Stimulated activated CD4-positive, alpha-beta T cell treated with anti-CD3 and anti-CD28 coated beads, Interleukin-12 subunit alpha, Interleukin-12 subunit beta, amount 100 ng/mL, for 48 hours (primary cell): ENCODE measurements at regions not wholly inside any gene's neighbourhood (a gene's known extent, or its start where the extent isn't known, plus 50 kb on each side); places are given as distances from the start of the nearest gene placed in this dataset.

Experiments
- DNase-seq, 3 donors: peaks; one replicate each; pipeline ENCODE4 v3.0.0-alpha.2; 2020; ENCODE audit warnings: low read depth in 2 of 3, low spot score in 1 of 3

DNA sequence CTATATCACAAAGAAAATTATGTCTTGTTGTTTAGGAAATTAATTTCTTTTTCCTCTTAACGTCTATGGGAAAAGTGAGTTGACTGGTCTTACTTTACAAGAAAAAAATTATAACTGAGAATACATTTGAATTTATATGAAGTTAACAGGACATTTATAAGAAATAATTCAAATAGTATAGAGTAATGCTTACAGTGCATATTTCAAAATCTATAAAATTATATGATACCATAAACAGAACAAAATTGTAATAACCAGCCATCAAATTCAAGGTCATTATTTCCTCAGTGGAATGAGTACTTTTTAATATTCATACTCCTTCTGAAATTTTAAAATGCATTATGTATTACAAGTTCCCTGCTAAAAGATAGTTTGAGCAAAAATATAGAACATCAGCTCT lies 884.5 kb downstream of the TECRL start:
- no peak for DNase-seq

DNA sequence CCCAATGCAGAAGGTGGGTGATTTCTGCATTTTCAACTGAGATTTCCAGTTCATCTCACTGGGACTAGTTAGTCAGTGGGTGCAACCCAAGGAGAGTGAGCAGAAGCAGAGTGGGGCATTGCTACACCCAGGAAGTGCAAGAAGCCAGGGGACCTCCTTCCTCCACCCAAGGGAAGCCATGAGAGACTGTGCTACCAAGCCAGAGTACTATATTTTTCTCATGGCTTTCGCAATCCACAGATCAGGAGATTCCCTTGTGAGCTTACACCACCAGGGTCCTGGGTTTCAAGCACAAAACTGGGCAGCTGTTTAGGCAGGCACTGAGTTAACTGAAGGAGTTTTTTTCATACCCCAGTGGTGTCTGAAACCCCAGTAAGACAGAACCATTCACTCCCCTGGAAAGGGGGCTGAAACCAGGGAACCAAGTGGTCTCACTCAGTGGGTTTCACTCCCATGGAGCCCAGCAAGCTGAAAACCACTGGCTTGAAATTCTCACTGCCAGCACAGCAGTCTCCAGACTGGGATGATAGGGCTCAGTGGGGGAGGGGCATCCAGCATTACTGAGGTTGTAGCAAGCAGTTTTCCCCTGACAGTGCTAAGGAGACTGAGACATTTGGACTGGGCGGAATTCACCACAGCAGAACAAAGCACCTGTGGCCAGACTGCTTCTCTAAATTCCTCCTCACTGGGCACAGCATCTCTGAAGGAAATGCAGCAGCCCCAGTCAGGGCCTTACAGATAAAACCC lies 903.4 kb downstream of the TECRL start:
- no peak for DNase-seq

- no peak for DNase-seq
Observed at GRCh38 chr4:63493265-63493664, 916.0 kb downstream of the TECRL start.

DNA sequence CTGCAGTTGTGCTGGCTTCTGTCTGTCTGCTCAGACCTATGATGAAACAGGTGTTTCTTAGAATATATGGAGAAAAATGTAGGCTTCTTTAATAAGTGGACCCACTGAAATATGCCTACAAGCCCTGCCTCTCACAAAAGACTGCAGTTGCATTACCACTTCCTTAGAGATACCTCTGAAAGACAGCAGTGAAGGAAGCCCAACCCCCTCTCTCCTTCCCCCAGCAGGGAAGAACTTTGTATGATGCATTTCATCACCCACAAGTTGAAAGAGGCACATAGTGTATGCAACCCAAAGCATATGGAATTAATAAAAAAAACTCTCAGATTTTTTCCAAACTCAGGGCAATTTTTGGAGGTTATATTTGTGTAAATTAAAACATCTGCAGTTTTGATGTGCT lies 916.7 kb downstream of the TECRL start:
- DNase-seq, result no peak

- no peak for DNase-seq
Observed at GRCh38 chr4:63464393-63464792, 944.9 kb downstream of the TECRL start.

- no peak for DNase-seq
Observed at GRCh38 chr4:63460075-63460474, 949.2 kb downstream of the TECRL start.

GRCh38 chr4:63459329-63459728 lies 949.9 kb downstream of the TECRL start:
- DNase-seq, result no peak

DNA sequence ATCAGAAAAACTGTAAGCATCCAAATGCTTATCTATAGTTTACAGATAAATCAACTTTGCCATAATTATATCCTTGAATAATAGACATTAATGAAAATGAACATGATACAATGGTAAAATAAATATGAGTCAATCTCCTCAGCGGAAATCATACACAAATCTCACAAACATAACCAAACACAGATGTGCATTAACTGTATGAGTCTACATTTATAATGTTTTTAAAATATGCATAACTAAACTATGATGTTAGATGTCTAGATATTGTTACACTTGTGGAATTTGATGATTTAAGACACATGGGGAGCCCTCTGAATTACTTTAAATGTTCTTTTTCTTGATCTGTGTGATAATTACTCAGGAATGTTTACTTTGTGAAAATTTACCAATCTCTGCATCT lies 951.2 kb downstream of the TECRL start:
- no peak for DNase-seq

DNA sequence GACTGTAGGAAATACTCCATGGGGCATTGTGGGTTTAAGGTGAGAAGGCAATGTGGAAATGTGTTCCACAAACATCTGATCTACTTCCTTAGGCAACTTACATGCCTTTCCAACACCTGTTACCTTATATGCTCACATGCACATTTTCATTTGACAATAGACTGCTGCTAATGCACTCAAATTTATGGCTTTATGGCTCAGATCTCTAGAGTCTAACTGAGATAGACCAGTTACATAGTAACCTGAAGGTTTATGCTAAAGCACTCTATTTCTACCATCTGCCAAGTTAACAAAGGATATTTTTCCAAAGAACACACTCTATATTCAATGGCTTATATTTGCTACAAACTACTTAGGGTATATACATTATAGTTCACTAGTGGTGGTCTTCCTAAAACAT lies 969.0 kb downstream of the TECRL start:
- DNase-seq, result no peak

DNA sequence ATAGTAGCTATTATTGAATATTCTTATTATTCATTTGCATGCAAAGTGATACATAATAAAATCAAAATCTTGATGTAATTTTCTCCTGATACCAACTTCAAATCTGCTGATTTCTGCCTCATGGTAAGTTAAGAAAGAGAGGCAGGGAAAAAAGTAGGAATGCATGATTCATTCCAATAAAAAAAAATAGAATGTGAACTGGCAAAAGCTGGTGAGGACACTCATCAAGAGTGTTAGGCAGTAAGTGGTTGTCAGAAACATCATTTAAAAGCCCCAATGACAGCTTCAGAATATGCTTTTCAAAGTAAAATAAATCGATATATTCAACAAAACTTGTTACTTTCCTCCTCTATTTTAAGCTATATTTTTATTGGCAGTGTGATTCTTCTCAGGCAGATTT lies 979.1 kb downstream of the TECRL start:
- no peak for DNase-seq

- no peak for DNase-seq
Observed at GRCh38 chr4:63396269-63396668, 1013.0 kb downstream of the TECRL start.

DNA sequence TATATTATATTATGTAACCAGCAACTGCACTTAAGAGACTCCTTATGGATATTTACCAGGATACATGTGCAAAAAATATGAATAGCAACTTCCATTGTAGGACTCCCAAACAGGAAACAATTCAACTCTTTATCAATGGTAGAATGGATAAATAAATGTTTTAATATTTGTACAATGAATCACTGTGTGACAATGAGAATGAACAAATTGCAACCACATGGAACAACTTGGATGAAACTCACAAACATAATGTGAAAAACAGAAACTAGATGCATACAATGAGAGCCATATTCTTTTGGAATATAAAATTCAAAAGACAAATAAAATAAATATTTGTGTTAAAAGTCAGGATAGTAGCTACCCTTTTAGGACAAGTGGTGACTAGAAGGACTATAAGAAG lies 1015.7 kb downstream of the TECRL start:
- DNase-seq, result no peak

GRCh38 chr4:63379750-63380522 lies 1029.3 kb downstream of the TECRL start:
- DNase-seq, result no peak

GRCh38 chr4:63371001-63371400 lies 1038.2 kb downstream of the TECRL start:
- no peak for DNase-seq

- DNase-seq, result no peak
Observed at GRCh38 chr4:63361628-63362027, 1047.6 kb downstream of the TECRL start.

- no peak for DNase-seq
Observed at GRCh38 chr4:63361066-63361465, 1048.2 kb downstream of the TECRL start.

- DNase-seq, result no peak
Observed at GRCh38 chr4:63349674-63350025, 1059.6 kb downstream of the TECRL start.

GRCh38 chr4:63348735-63349673 lies 1060.2 kb downstream of the TECRL start:
- DNase-seq, result no peak

DNA sequence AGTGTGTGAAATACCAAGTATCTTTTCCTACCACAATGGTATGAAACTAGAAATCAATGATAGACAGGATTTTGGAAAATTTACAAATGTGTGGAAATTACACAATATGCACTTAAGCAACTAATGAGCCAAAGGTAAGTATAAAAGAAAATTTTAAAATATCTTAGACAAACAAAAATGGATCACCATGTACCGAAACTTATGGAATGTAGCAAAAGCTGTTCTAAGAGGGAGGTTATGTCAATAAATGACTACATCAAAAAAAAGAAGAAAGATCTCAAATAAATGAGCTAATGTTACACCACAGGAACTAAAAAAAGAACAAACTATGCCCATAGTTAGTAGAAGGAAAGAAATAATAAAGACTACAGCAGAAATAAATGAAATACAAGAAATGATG lies 1084.1 kb downstream of the TECRL start:
- DNase-seq, result no peak

DNA sequence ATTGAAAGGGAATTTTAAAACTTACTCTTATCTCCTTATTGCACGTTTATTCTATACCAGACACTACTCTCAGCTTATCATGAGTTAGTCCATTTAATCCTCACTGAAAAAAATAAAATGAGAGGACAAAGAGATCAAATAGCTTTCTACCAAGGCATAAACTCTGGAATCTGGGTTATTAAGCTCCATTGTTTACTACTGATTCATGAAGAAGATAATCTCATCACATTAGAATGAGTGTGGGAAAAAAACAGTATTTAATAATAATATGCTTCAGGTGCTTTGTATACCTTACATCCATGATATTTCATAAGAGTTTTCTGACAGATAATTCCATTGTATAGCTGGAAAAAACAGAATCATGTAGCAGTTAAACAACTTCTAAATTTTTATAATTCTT lies 1092.6 kb downstream of the TECRL start:
- no peak for DNase-seq

DNA sequence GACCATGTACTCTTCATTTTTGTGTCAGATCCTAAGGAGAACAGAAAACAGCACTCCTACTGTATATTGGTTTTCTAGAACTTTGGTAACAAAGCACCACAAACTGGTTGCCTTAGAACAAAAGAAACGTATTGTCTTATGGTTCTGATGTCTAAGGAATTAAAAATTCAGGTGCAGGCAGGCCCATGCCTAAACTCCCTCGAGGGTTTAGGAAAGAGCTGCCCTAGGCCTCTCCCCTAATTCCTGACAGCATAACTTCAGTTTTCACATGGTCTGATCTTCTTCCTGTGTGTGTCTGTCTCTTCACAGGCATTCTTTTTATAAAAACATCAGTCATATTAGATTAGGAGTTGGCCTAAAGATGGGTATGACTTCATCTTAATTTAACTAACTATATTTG lies 1093.6 kb downstream of the TECRL start:
- DNase-seq, result no peak

DNA sequence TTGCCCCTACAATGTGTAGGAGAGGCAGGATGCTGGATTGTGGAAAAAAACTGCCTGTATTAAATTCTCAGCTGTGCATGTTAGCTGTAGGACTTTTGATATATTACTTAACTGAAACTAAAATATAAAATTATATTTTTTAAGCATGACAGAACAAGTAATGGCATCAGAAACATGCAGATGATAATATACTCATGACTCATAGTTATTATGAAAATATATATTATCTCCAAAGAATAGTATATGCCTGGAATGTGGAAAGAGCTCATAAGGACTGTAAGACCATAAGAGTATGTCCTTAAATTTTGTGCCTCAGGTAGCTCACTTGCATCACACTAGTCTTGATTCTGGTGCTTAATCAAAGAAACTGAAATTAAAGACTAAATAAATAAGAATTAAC lies 1100.6 kb downstream of the TECRL start:
- DNase-seq, result no peak
